MCF 10A (cell line): ENCODE measurements at regions not wholly inside any gene's neighbourhood (a gene's known extent, or its start where the extent isn't known, plus 50 kb on each side); places are given as distances from the start of the nearest gene placed in this dataset.
A peak's percentile ranks its signal among the peaks of the same experiment; 100 is the strongest.

Experiments used
- BruUV-seq: library from RNA; stranded (reverse); fragments of 400-500 nt; replicated peaks from 2 replicates; lab custom pipeline; 2021; lab: Mats Ljungman, UMichigan
- CTCF ChIA-PET: fragments of 300-600 bp; sonication (Branson Sonifier 250); formaldehyde crosslinking; extraction: SDS; loops from one replicate; lab custom pipeline; 2021; ENCODE audit warnings: antibody characterized with exemption, inconsistent platforms; lab: Yijun Ruan, JAX
- POLR2A ChIA-PET: fragments of 300-600, 350-650 bp; sonication (Branson Sonifier 250); formaldehyde crosslinking; extraction: SDS; loops from one replicate; lab custom pipeline; 2020; ENCODE audit warnings: antibody characterized with exemption, inconsistent platforms; lab: Yijun Ruan, JAX
- DNase-seq: peaks from one replicate; pipeline ENCODE4 v3.0.0-alpha.2; 2018; ENCODE audit not compliant: unreplicated experiment
- H3K27ac Mint-ChIP-seq: one replicate; pipeline ENCODE4 v1.8.0; 2022; ENCODE audit warnings: mild to moderate bottlenecking, low read depth, mixed read lengths; ENCODE audit not compliant: unreplicated experiment
- H3K27me3 Mint-ChIP-seq: one replicate; pipeline ENCODE4 v1.8.0; 2022; ENCODE audit warnings: mixed read lengths; ENCODE audit not compliant: insufficient read depth, unreplicated experiment
- H3K36me3 Mint-ChIP-seq: one replicate; pipeline ENCODE4 v1.8.0; 2022; ENCODE audit warnings: mild to moderate bottlenecking, moderate library complexity, mixed read lengths; ENCODE audit not compliant: insufficient read depth, unreplicated experiment
- H3K4me1 Mint-ChIP-seq: one replicate; pipeline ENCODE4 v1.8.0; 2022; ENCODE audit warnings: mixed read lengths; ENCODE audit not compliant: insufficient read depth, unreplicated experiment
- H3K4me3 Mint-ChIP-seq: one replicate; pipeline ENCODE4 v1.8.0; 2022; ENCODE audit warnings: mild to moderate bottlenecking, moderate library complexity, mixed read lengths; ENCODE audit not compliant: unreplicated experiment
- H3K9me3 Mint-ChIP-seq: one replicate; pipeline ENCODE4 v1.8.0; 2022; ENCODE audit warnings: mixed read lengths; ENCODE audit not compliant: unreplicated experiment
- intact Hi-C: fragments of 100-400 bp; cut with micrococcal nuclease; formaldehyde crosslinking; loops from 2 replicates; pipeline ENCODE4 v1.14.1; 2022
- TF ChIP-seq, protein P1 (sequence below): fragments of 200-600 bp; IDR thresholded peaks from one replicate; pipeline ENCODE4 v1.8.0; 2022; ENCODE audit warnings: antibody characterized with exemption, mild to moderate bottlenecking; ENCODE audit not compliant: unreplicated experiment

GRCh38 chr11:95284057-95285052 is 53.4 kb upstream of the SESN3 start:
- no peak for DNase-seq
- H3K27ac Mint-ChIP-seq, result no peak overlapping the region
- ChIA-PET POLR2A (interaction anchor here (0.7 kb wide), 1 partner anchor 56 kb away, joined by 3 read pairs; no protein-coding TSS in a partner anchor), CTCF (interaction anchor here (0.6 to 0.8 kb wide), 3 partner anchors 74 to 400 kb away, joined by 3 read pairs; no protein-coding TSS in a partner anchor)
- H3K4me1 Mint-ChIP-seq, result peaks cover 34% of the 10 kb centered on the region
- no peaks in the 10 kb centered on the region for H3K9me3 Mint-ChIP-seq
- no peaks in the 10 kb centered on the region for H3K36me3 Mint-ChIP-seq
- TF ChIP-seq, protein P1, sequence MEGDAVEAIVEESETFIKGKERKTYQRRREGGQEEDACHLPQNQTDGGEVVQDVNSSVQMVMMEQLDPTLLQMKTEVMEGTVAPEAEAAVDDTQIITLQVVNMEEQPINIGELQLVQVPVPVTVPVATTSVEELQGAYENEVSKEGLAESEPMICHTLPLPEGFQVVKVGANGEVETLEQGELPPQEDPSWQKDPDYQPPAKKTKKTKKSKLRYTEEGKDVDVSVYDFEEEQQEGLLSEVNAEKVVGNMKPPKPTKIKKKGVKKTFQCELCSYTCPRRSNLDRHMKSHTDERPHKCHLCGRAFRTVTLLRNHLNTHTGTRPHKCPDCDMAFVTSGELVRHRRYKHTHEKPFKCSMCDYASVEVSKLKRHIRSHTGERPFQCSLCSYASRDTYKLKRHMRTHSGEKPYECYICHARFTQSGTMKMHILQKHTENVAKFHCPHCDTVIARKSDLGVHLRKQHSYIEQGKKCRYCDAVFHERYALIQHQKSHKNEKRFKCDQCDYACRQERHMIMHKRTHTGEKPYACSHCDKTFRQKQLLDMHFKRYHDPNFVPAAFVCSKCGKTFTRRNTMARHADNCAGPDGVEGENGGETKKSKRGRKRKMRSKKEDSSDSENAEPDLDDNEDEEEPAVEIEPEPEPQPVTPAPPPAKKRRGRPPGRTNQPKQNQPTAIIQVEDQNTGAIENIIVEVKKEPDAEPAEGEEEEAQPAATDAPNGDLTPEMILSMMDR, result no peak
- H3K27me3 Mint-ChIP-seq, result no peaks in the 10 kb centered on the region
- no peak overlapping the region for H3K4me3 Mint-ChIP-seq
- intact Hi-C loops, result no loop called here
- BruUV-seq, result no TSS peak

DNA sequence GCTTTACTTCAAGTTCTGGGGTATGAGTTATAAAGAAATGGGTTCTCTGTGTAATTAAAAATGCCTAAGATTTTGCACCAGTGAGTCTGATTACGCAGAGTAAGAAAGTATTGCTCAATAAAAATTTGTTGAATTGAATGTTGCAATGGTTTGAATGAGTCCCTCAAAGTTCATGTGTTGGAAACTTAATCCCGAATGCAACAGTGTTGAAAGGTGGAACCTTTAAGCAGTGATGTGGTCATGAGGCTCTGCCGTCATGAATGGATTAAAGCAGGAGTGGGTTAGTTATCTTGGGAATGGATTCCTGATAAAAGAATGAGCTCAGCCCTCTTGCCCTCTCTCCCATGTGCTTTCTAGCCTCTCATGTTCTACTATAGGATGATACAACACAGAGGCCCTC is 52.6 kb upstream of the SESN3 start:
- Mint-ChIP-seq H3K27ac (no peak overlapping the region), H3K4me1 (peaks cover 27% of the 10 kb centered on the region), H3K36me3 (no peaks in the 10 kb centered on the region), H3K9me3 (no peaks in the 10 kb centered on the region), H3K4me3 (no peak overlapping the region), H3K27me3 (no peaks in the 10 kb centered on the region)
- CTCF ChIA-PET, result interaction anchor here (0.6 to 1.2 kb wide), 3 partner anchors 12 to 401 kb away, joined by 3 to 5 read pairs (median 3); no protein-coding TSS in a partner anchor
- intact Hi-C loops, result no loop called here
- peak; percentile 68 for DNase-seq
- POLR2A ChIA-PET, result no interaction called here
- TF ChIP-seq, protein P1, result no peak
- no TSS peak for BruUV-seq

GRCh38 chr11:95283146-95283545 is 52.1 kb upstream of the SESN3 start:
- Mint-ChIP-seq H3K4me1 (peaks cover 25% of the 10 kb centered on the region), H3K4me3 (no peak overlapping the region), H3K27me3 (no peaks in the 10 kb centered on the region), H3K27ac (no peak overlapping the region), H3K36me3 (no peaks in the 10 kb centered on the region), H3K9me3 (no peaks in the 10 kb centered on the region)
- TF ChIP-seq, protein P1, result no peak
- ChIA-PET CTCF (interaction anchor here (1.2 kb wide), 2 partner anchors 12 to 39 kb away, joined by 4 to 5 read pairs; no protein-coding TSS in a partner anchor), POLR2A (interaction anchor here (0.8 to 1.9 kb wide), 2 partner anchors 52 to 54 kb away, joined by 4 to 8 read pairs; partner anchors contain the start of gene SESN3)
- DNase-seq, result no peak
- no TSS peak for BruUV-seq
- intact Hi-C loops, result no loop called here

- no peaks in the 10 kb centered on the region for H3K36me3 Mint-ChIP-seq
- no peaks in the 10 kb centered on the region for H3K9me3 Mint-ChIP-seq
- no TSS peak for BruUV-seq
- peaks cover 25% of the 10 kb centered on the region for H3K4me1 Mint-ChIP-seq
- no peak for DNase-seq
- POLR2A ChIA-PET, result interaction anchor here (0.8 to 1.9 kb wide), 2 partner anchors 51 to 55 kb away, joined by 4 to 8 read pairs; partner anchors contain the start of gene SESN3
- no peak overlapping the region for H3K4me3 Mint-ChIP-seq
- TF ChIP-seq, protein P1, result no peak
- no peak overlapping the region for H3K27ac Mint-ChIP-seq
- H3K27me3 Mint-ChIP-seq, result no peaks in the 10 kb centered on the region
- intact Hi-C loops, result no loop called here
- CTCF ChIA-PET, result interaction anchor here (1.0 to 1.2 kb wide), 3 partner anchors 11 to 38 kb away, joined by 3 to 5 read pairs (median 4); no protein-coding TSS in a partner anchor
Measured at GRCh38 chr11:95282291-95282751, 51.3 kb upstream of the SESN3 start.
